ENCODE measurements at regions not wholly inside any gene's neighbourhood (a gene's known extent, or its start where the extent isn't known, plus 50 kb on each side); places are given as distances from the start of the nearest gene placed in this dataset.

DNA sequence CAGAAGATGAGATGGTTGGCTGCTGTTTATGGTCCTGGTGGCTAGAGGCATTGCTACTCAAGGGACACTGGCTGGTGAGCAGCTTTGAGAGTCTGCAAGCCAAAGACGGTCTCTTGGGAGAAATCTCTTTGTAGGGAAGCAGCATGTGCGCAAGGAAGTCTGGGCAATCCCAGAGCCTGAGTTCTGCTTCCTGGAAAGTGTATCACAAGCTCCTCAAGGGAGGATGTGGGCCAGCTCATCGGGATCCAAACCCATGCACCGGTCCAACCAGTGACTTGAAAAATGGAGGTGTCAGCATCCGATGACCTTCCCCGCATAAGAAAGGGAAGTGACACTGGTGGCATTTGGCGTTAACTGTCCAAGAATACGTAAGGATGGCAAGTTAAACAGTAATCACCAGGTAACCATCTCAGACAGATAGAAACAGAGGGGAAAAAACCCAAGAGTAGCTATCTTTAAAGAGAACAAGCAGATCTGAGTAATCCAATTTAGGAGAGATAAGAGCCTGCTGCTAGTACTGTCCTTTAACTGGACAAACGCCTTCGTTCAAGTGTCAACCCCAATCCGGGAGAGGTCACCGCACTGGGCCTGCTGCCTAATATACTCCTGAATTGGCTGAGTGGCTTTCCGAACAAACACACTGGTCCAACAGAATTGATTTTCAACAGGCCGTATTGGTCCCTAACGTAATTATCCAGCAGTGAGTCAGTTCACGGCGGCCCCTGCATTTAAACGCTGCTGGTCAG lies 303.0 kb upstream of the ZFHX3 start:
- in situ Hi-C loops (cut with HindIII; ENCODE audit: low pct_ligation_motif_present, low sequenced_read_pairs): no loop called here
- no peaks in the 10 kb centered on the region for H3K36me3 ChIP-seq (replicated peaks)
- no peaks in the 10 kb centered on the region for H3K27me3 ChIP-seq (replicated peaks)
- no peak for DNase-seq
- TF ChIP-seq, protein P1, sequence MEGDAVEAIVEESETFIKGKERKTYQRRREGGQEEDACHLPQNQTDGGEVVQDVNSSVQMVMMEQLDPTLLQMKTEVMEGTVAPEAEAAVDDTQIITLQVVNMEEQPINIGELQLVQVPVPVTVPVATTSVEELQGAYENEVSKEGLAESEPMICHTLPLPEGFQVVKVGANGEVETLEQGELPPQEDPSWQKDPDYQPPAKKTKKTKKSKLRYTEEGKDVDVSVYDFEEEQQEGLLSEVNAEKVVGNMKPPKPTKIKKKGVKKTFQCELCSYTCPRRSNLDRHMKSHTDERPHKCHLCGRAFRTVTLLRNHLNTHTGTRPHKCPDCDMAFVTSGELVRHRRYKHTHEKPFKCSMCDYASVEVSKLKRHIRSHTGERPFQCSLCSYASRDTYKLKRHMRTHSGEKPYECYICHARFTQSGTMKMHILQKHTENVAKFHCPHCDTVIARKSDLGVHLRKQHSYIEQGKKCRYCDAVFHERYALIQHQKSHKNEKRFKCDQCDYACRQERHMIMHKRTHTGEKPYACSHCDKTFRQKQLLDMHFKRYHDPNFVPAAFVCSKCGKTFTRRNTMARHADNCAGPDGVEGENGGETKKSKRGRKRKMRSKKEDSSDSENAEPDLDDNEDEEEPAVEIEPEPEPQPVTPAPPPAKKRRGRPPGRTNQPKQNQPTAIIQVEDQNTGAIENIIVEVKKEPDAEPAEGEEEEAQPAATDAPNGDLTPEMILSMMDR (IDR thresholded peaks at IDR 0.05; ENCODE audit: low read depth, low read length, missing control alignments): no peak
- no peak overlapping the region for H3K4me3 ChIP-seq (ENCODE audit: low read depth, low read length)
- H3K27ac ChIP-seq: no peak overlapping the region

DNA sequence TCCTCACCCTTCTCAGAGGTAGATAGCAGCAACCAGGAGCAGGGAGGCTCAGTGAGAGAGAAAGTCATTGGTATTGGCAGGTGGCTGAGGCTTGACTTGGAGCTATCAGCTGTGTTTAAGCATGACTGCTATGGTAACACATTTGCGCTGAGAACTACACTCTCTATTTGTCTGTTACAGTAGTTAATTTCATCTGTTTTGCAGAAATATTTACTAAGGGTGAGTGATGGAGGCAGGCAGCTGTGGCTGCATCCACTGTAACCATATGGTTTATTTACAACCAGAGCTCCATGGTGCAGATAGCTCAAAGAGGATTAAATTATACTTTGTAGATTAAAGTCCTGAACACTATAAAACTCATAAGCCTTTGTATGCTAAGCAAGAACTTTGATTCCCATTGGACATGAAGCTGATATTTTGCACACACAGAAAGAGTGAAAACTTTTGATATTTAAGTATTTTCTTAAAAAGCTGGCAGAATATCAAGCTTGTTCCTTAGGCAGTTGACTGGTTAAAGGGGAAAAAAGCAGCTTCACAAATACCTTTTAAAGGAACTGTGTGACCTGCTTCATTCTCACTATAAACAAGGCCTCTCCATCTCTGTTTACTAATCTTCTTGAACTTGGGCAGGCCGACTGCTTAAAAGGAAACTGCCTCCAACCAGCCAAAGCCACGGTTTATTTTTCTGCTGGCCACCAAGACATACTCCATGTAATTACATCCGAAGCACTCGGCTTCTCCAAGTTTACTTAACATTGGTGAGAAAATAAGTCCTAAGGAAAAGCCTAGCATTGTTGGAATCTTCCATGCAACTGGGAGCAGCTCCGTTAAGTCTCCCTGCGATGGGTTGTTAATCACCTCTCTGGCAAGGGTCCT lies 299.8 kb upstream of the ZFHX3 start:
- TF ChIP-seq, protein P1 (IDR thresholded peaks at IDR 0.05; ENCODE audit: low read depth, low read length, missing control alignments): no peak
- Histone ChIP-seq H3K36me3 (replicated peaks) (no peaks in the 10 kb centered on the region), H3K27me3 (replicated peaks) (no peaks in the 10 kb centered on the region), H3K27ac (no peak overlapping the region), H3K4me3 (ENCODE audit: low read depth, low read length) (no peak overlapping the region)
- in situ Hi-C loops (cut with HindIII; ENCODE audit: low pct_ligation_motif_present, low sequenced_read_pairs): no loop called here
- DNase-seq: no peak

DNA sequence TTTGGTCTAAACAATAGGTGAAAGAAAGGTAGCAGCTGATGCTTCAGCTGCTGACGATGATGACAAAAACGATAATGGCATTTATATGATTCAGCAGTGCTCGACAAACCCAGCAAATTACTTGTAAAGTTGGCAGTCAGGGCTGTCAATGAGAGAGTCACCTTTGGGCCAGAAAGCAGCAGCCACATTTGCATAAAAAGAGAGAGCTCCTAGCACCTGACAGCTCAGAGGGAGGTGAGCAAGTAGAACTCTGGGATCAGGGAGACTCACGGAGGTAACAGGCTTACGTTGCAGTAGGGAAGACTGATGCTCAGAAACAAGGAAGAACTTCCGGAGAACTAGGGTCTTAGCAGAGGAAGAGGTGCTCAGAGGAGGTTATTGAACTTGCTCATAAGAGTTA lies 291.9 kb upstream of the ZFHX3 start:
- in situ Hi-C loops (cut with HindIII; ENCODE audit: low pct_ligation_motif_present, low sequenced_read_pairs): no loop called here
- TF ChIP-seq, protein P1 (IDR thresholded peaks at IDR 0.05; ENCODE audit: low read depth, low read length, missing control alignments): no peak
- no peak for DNase-seq
- Histone ChIP-seq H3K4me3 (ENCODE audit: low read depth, low read length) (no peak overlapping the region), H3K36me3 (replicated peaks) (no peaks in the 10 kb centered on the region), H3K27ac (no peak overlapping the region), H3K27me3 (replicated peaks) (no peaks in the 10 kb centered on the region)

DNA sequence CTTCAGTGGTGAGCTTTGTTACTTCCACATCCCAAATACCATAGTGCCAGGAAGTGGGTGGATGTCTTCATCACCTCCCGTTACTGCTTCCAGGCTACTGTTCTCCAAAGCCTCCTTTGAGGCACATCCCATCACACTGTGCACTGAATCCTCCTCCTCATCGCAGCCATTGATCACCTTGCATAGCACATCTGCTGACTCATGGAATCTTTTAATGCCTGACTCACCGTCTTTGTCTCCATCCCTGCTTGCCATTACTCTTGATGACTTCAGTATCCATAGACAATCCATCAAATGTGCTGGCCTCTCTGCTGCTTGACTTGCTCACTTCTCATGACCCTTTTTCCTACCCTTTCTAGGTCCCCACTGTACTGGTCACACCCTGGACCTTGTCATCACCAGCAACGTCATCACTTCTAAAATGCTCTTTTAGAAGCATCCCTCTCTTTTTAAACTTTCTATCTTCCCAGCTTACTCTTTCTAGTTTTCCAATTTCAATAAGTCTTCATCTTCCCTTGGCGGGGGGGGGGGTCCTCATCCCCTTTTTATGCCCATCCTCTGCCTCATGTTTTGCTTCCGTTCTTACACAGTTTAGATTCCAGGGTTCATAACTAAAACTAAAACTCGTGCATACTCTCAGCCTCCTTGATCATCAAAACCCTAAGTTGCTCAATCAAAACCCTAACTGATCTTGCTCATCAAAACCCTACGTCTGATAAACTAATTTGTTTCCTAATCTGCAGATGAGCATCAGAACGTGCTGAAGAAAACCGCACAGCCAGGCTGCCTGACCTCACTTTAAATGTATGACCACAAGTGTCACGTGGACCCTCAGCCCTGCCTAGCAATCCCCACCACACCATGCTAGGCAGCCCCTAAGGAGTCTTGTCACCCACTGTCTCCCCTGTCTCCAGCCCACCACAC lies 289.7 kb upstream of the ZFHX3 start:
- Histone ChIP-seq H3K4me3 (ENCODE audit: low read depth, low read length) (no peak overlapping the region), H3K36me3 (replicated peaks) (no peaks in the 10 kb centered on the region), H3K27me3 (replicated peaks) (no peaks in the 10 kb centered on the region), H3K27ac (no peak overlapping the region)
- DNase-seq: no peak
- in situ Hi-C loops (cut with HindIII; ENCODE audit: low pct_ligation_motif_present, low sequenced_read_pairs): no loop called here
- TF ChIP-seq, protein P1 (IDR thresholded peaks at IDR 0.05; ENCODE audit: low read depth, low read length, missing control alignments): no peak

DNA sequence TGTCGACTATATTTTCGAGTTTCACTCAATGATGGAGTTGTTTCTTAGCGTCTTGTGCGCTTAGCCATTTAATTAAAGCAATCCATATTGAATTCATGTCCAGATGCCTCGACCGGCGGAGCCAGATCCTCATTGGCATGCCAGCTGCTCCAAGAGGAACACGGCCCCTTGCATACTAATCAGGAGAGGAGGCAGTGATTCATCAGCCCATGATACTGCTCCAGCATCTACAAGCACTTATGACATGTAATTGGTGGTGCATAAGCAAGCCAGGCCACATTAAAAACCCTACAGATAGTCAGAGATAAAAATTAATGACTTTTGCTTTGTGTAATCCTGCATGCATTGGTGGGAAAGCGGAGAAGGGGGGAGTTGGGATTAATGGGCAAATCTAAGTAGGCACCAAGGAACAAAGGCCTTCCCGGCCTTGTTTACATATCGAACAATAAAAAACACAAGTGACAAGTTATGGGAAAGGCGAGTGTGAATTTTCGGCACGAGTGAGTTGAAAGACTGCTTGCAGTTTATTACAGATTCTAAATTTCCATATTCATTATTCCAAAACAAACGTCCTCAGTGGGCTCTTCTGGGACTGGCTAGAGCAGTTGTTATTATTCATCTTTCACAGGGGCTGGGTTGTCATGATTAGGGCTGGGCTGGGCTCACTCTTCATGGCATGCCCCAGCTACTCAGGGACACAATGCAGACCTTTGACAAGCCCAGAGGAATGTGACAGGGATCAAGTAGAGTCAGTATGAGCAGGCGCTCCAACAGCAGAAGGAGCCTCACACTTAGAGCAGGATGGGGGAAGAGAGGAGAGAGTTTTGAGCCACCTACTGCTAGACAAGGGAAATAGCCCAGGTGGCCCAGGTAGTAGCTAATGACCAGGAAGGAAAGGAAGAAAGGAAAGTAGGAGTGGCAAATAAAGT lies 281.7 kb upstream of the ZFHX3 start:
- Histone ChIP-seq H3K4me3 (ENCODE audit: low read depth, low read length) (no peak overlapping the region), H3K27ac (no peak overlapping the region), H3K36me3 (replicated peaks) (no peaks in the 10 kb centered on the region), H3K27me3 (replicated peaks) (no peaks in the 10 kb centered on the region)
- DNase-seq: no peak
- in situ Hi-C loops (cut with HindIII; ENCODE audit: low pct_ligation_motif_present, low sequenced_read_pairs): no loop called here
- TF ChIP-seq, protein P1 (IDR thresholded peaks at IDR 0.05; ENCODE audit: low read depth, low read length, missing control alignments): no peak
